GM12878 (cell line): ENCODE measurements at regions not wholly inside any gene's neighbourhood (a gene's known extent, or its start where the extent isn't known, plus 50 kb on each side); places are given as distances from the start of the nearest gene placed in this dataset.

Experiments used
- ATAC-seq: fragments of 200-7000 bp; cut with Tn5 transposase; 3 replicates; pipeline ENCODE4 v1.9.1; 2020; ENCODE audit warnings: mild to moderate bottlenecking, moderate library complexity
- BruUV-seq: library from RNA; stranded (reverse); fragments of 400-500 nt; replicated peaks from 2 replicates; lab custom pipeline; 2021; lab: Mats Ljungman, UMichigan
- CTCF ChIA-PET: fragments of 300-600 bp; sonication (Branson Sonifier 250); formaldehyde crosslinking; extraction: SDS; loops from one replicate; lab custom pipeline; 2021; ENCODE audit warnings: inconsistent platforms; lab: Yijun Ruan, JAX
- POLR2A ChIA-PET: fragments of 350-600 bp; formaldehyde crosslinking; extraction: SDS; loops from one replicate; lab custom pipeline; 2021; ENCODE audit warnings: inconsistent platforms; lab: Charles Lee
- RAD21 ChIA-PET: fragments of 300-600 bp; sonication (Branson Sonifier 250); formaldehyde crosslinking; loops from one replicate; lab custom pipeline; 2023; ENCODE audit warnings: antibody characterized with exemption; ENCODE audit not compliant: unreplicated experiment; lab: Charles Lee
- SMC1A ChIA-PET: fragments of 300-600 bp; sonication (Branson Sonifier 250); formaldehyde crosslinking; loops from one replicate; lab custom pipeline; 2023; ENCODE audit not compliant: unreplicated experiment, uncharacterized antibody; lab: Charles Lee
- DNase-seq: peaks from one replicate; pipeline ENCODE4 v3.0.0-alpha.2; 2011; ENCODE audit warnings: low read depth, low spot score
- FAIRE-seq: peaks from 3 replicates; lab custom pipeline; 2011; peaks lifted over from hg19 to GRCh38; lab: Jason Lieb, UNC
- H2AFZ ChIP-seq: 2 replicates; pipeline ENCODE4 v1.6.0; 2011; ENCODE audit warnings: low read depth, low read length, control low read depth; ENCODE audit not compliant: control insufficient read depth
- H3K27ac ChIP-seq: 2 replicates; pipeline ENCODE4 v1.5.1; 2011; ENCODE audit warnings: control low read depth; ENCODE audit not compliant: control insufficient read depth, insufficient read depth
- H3K27me3 ChIP-seq, 2 experiments: replicated peaks in 1 of 2; 2 replicates each; pipeline versions ENCODE4 v1.6.0 to v1.6.1; 2011; ENCODE audit warnings: low read length in 1 of 2; ENCODE audit not compliant: control insufficient read depth in 2 of 2, insufficient read depth in 2 of 2
- H3K36me3 ChIP-seq, 2 experiments: 2 replicates each; pipeline ENCODE4 v1.5.1; 2011; ENCODE audit warnings: low read length in 1 of 2; ENCODE audit not compliant: control insufficient read depth in 2 of 2, insufficient read depth in 2 of 2
- H3K4me1 ChIP-seq: 2 replicates; pipeline ENCODE4 v1.6.1; 2011; ENCODE audit warnings: mild to moderate bottlenecking, low read length, moderate library complexity, mixed read lengths; ENCODE audit not compliant: control insufficient read depth, insufficient read depth
- H3K4me2 ChIP-seq: 2 replicates; pipeline ENCODE4 v1.6.0; 2011; ENCODE audit warnings: control low read depth; ENCODE audit not compliant: control insufficient read depth, insufficient read depth
- H3K4me3 ChIP-seq: fragments of 200-600 bp; sonication (generic); 2 replicates; pipeline ENCODE4 v1.5.1; 2016
- H3K79me2 ChIP-seq: 2 replicates; pipeline ENCODE4 v1.6.0; 2011; ENCODE audit warnings: low read length; ENCODE audit not compliant: control insufficient read depth, insufficient read depth
- H3K9ac ChIP-seq: 2 replicates; pipeline ENCODE4 v1.8.0; 2011; ENCODE audit warnings: low read length, control low read depth, mixed read lengths; ENCODE audit not compliant: control insufficient read depth, insufficient read depth
- H3K9me3 ChIP-seq: replicated peaks from 3 replicates; pipeline ENCODE4 v1.5.1; 2011; ENCODE audit warnings: mild to moderate bottlenecking, low read length; ENCODE audit not compliant: control insufficient read depth, insufficient read depth
- H4K20me1 ChIP-seq: 2 replicates; pipeline ENCODE4 v1.6.0; 2011; ENCODE audit not compliant: control insufficient read depth, insufficient read depth
- ATF7 ChIP-seq: fragments of 450-650 bp; IDR thresholded peaks from 2 replicates; pipeline ENCODE4 v1.6.1; 2016; ENCODE audit warnings: low read depth, mild to moderate bottlenecking
- BCL11A ChIP-seq: IDR thresholded peaks from 2 replicates; pipeline ENCODE4 v1.6.1; 2011; ENCODE audit warnings: low read depth, low read length
- CREB1 ChIP-seq: IDR thresholded peaks from 2 replicates; pipeline ENCODE4 v1.6.1; 2012; ENCODE audit warnings: low read depth, mild to moderate bottlenecking, inconsistent platforms
- IRF3 ChIP-seq: fragments of 450-650 bp; IDR thresholded peaks from 2 replicates; pipeline ENCODE4 v1.6.1; 2014; ENCODE audit warnings: mild to moderate bottlenecking
- IRF4 ChIP-seq: IDR thresholded peaks from 2 replicates; pipeline ENCODE4 v1.6.1; 2011; ENCODE audit warnings: low read depth, low read length
- MYC ChIP-seq: IDR thresholded peaks from 2 replicates; pipeline ENCODE4 v1.6.1; 2011; ENCODE audit warnings: mild to moderate bottlenecking, low read length, moderate library complexity, inconsistent platforms; ENCODE audit not compliant: insufficient read depth, insufficient replicate concordance, insufficient read length, severe bottlenecking
- NFYB ChIP-seq: IDR thresholded peaks from 2 replicates; pipeline ENCODE4 v1.6.1; 2011; ENCODE audit warnings: low read depth, mild to moderate bottlenecking, low read length, improper control_type of control experiment, moderate library complexity; ENCODE audit not compliant: insufficient read depth
- NR2C1 ChIP-seq: fragments of 450-650 bp; IDR thresholded peaks from 2 replicates; pipeline ENCODE4 v1.6.1; 2017; ENCODE audit warnings: antibody characterized with exemption, mild to moderate bottlenecking, moderate library complexity
- RAD21 ChIP-seq: IDR thresholded peaks from 2 replicates; pipeline ENCODE4 v1.6.1; 2011; ENCODE audit warnings: mild to moderate bottlenecking, low read depth, low read length, moderate library complexity; ENCODE audit not compliant: insufficient read depth
- RUNX3 ChIP-seq: IDR thresholded peaks from 2 replicates; pipeline ENCODE4 v1.6.1; 2012; ENCODE audit warnings: low read length, inconsistent platforms
- SP1 ChIP-seq: IDR thresholded peaks from one replicate; pipeline ENCODE4 v1.6.1; 2011; ENCODE audit warnings: low read depth, low read length
- SPI1 ChIP-seq: IDR thresholded peaks from 2 replicates; pipeline ENCODE4 v1.6.1; 2011; ENCODE audit warnings: low read depth, mild to moderate bottlenecking, low read length, moderate library complexity, borderline replicate concordance; ENCODE audit not compliant: insufficient read depth
- SUPT20H ChIP-seq: IDR thresholded peaks from 2 replicates; pipeline ENCODE4 v1.6.1; 2011; ENCODE audit warnings: low read depth, mild to moderate bottlenecking, low read length, moderate library complexity, borderline replicate concordance; ENCODE audit not compliant: control insufficient read depth
- ZBED1 ChIP-seq: IDR thresholded peaks from 2 replicates; pipeline ENCODE4 v1.6.1; 2016; ENCODE audit warnings: borderline replicate concordance
- ZBTB4 ChIP-seq: fragments of 450-650 bp; formaldehyde crosslinking; IDR thresholded peaks from 2 replicates; pipeline ENCODE4 v1.4.0; 2022; ENCODE audit warnings: mild to moderate bottlenecking, moderate library complexity
- ZNF217 ChIP-seq: fragments of 450-650 bp; IDR thresholded peaks from 2 replicates; pipeline ENCODE4 v1.6.1; 2017; ENCODE audit warnings: antibody characterized with exemption, mild to moderate bottlenecking
- WGBS: methylation state at CpG from one replicate; pipeline ENCODE4 v1.1.6; 2016; ENCODE audit warnings: low lambda C conversion rate; ENCODE audit not compliant: insufficient replicate concordance, insufficient coverage; ENCODE audit errors: missing lambda C conversion rate; 5-methylcytosine and 5-hydroxymethylcytosine counted together
- in situ Hi-C: fragments of 300-500 bp; cut with MboI; formaldehyde crosslinking; loops from 9 replicates; pipeline ENCODE4 v1.14.3; 2018; ENCODE audit warnings: mixed read lengths
- intact Hi-C: fragments of 100-400 bp; cut with micrococcal nuclease; formaldehyde crosslinking; loops from one replicate; pipeline ENCODE4 v1.14.2; 2022; ENCODE audit not compliant: unreplicated experiment
- TF ChIP-seq, protein P1 (sequence below): fragments of 450-650 bp; IDR thresholded peaks from 2 replicates; pipeline ENCODE4 v1.6.1; 2017; ENCODE audit warnings: mild to moderate bottlenecking, moderate library complexity

DNA sequence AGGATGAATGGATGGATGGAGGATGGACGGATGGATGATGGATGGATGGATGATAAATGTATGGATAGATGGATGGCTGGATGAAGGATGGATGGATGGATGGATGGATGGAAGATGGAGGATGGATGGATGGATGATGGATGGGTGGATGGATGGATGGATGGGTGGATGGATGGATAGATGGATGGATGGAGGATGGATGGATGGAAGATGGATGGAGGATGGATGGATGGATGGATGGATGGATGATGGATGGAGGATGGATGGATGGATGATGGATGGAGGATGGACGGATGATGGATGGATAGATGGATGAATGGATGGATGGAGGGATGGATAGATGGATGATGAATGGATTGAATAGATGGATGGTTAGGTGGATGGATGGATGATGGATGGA is 210.6 kb upstream of the IGF1R start (continued):
- TF ChIP-seq, protein P1, sequence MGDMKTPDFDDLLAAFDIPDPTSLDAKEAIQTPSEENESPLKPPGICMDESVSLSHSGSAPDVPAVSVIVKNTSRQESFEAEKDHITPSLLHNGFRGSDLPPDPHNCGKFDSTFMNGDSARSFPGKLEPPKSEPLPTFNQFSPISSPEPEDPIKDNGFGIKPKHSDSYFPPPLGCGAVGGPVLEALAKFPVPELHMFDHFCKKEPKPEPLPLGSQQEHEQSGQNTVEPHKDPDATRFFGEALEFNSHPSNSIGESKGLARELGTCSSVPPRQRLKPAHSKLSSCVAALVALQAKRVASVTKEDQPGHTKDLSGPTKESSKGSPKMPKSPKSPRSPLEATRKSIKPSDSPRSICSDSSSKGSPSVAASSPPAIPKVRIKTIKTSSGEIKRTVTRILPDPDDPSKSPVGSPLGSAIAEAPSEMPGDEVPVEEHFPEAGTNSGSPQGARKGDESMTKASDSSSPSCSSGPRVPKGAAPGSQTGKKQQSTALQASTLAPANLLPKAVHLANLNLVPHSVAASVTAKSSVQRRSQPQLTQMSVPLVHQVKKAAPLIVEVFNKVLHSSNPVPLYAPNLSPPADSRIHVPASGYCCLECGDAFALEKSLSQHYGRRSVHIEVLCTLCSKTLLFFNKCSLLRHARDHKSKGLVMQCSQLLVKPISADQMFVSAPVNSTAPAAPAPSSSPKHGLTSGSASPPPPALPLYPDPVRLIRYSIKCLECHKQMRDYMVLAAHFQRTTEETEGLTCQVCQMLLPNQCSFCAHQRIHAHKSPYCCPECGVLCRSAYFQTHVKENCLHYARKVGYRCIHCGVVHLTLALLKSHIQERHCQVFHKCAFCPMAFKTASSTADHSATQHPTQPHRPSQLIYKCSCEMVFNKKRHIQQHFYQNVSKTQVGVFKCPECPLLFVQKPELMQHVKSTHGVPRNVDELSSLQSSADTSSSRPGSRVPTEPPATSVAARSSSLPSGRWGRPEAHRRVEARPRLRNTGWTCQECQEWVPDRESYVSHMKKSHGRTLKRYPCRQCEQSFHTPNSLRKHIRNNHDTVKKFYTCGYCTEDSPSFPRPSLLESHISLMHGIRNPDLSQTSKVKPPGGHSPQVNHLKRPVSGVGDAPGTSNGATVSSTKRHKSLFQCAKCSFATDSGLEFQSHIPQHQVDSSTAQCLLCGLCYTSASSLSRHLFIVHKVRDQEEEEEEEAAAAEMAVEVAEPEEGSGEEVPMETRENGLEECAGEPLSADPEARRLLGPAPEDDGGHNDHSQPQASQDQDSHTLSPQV = no peak
- TF ChIP-seq CREB1 (no peak), RUNX3 (no peak), RAD21 (no peak), ATF7 (no peak), SUPT20H (no peak)
- TF ChIP-seq, all 136 proteins: peak for 0

- intact Hi-C loops = no loop called here
- in situ Hi-C loops = no loop called here
- TF ChIP-seq SPI1 (no peak), NR2C1 (no peak), IRF3 (no peak), SP1 (no peak), MYC (no peak), IRF4 (no peak), NFYB (no peak), ZBTB4 (no peak), ZBED1 (no peak), BCL11A (no peak), ZNF217 (no peak)
Observed at GRCh38 chr15:98438326-98438725, 210.0 kb upstream of the IGF1R start.

More at GRCh38 chr15:98438326-98438725, 210.0 kb upstream of the IGF1R start:
- H3K27me3 ChIP-seq = no peaks in the 10 kb centered on the region; a peak in 1 of 4 replicates
- no peak overlapping the region for H3K4me2 ChIP-seq
- peaks cover 3% of the 10 kb centered on the region; the same call in 1 of the 2 replicates for H3K4me1 ChIP-seq
- ATAC-seq = no peak
- RAD21 ChIA-PET = no interaction called here
- no peaks in the 10 kb centered on the region for H4K20me1 ChIP-seq
- FAIRE-seq = no peak
- no peak overlapping the region for H3K4me3 ChIP-seq
- H3K79me2 ChIP-seq = no peaks in the 10 kb centered on the region
- SMC1A ChIA-PET = no interaction called here
- POLR2A ChIA-PET = no interaction called here
- H3K9me3 ChIP-seq = no peaks in the 10 kb centered on the region; the same call in 2 of the 3 replicates
- CTCF ChIA-PET = no interaction called here
- H2AFZ ChIP-seq = no peak overlapping the region
- DNase-seq = no peak
- H3K9ac ChIP-seq = no peak overlapping the region
- H3K36me3 ChIP-seq = no peaks in the 10 kb centered on the region
- H3K27ac ChIP-seq = no peak overlapping the region
- 9% methylated on average over 5 of the region's 5 CpGs for WGBS
- BruUV-seq = no TSS peak
